D341Med (cell line): ENCODE measurements at regions not wholly inside any gene's neighbourhood (a gene's known extent, or its start where the extent isn't known, plus 50 kb on each side); places are given as distances from the start of the nearest gene placed in this dataset.
"Not testable (repeated sequence)": the region's sequence is repeated elsewhere in the genome, so short reads cannot be mapped to it uniquely, and the experiment has no call there.

Experiments
- DNase-seq: peaks from one replicate; pipeline ENCODE4 v3.0.0; 2012; ENCODE audit warnings: low spot score

GRCh38 chr11:112651386-112651785 is 309.8 kb upstream of the NCAM1 start:
- DNase-seq = no peak

GRCh38 chr11:112652786-112653390 is 308.3 kb upstream of the NCAM1 start:
- no peak for DNase-seq

- DNase-seq = no peak
Measured at GRCh38 chr11:112655371-112655770, 305.8 kb upstream of the NCAM1 start.

- DNase-seq = no peak
Measured at GRCh38 chr11:112656772-112657428, 304.3 kb upstream of the NCAM1 start.

GRCh38 chr11:112658431-112658878 is 302.8 kb upstream of the NCAM1 start:
- no peak for DNase-seq

- DNase-seq = no peak
Measured at GRCh38 chr11:112661146-112661545, 300.1 kb upstream of the NCAM1 start.

GRCh38 chr11:112661571-112661970 is 299.6 kb upstream of the NCAM1 start:
- no peak for DNase-seq

- no peak for DNase-seq
Measured at GRCh38 chr11:112662554-112662953, 298.7 kb upstream of the NCAM1 start.

GRCh38 chr11:112663947-112664634 is 297.1 kb upstream of the NCAM1 start:
- DNase-seq = no peak

GRCh38 chr11:112665291-112665690 is 295.9 kb upstream of the NCAM1 start:
- no peak for DNase-seq

- DNase-seq = no peak
Measured at GRCh38 chr11:112666253-112666652, 295.0 kb upstream of the NCAM1 start.

GRCh38 chr11:112670806-112671570 is 290.2 kb upstream of the NCAM1 start:
- no peak for DNase-seq

GRCh38 chr11:112673401-112673800 is 287.8 kb upstream of the NCAM1 start:
- DNase-seq = not testable (repeated sequence)

- no peak for DNase-seq
Measured at GRCh38 chr11:112685111-112685510, 276.1 kb upstream of the NCAM1 start.

GRCh38 chr11:112689851-112690250 is 271.4 kb upstream of the NCAM1 start:
- no peak for DNase-seq

GRCh38 chr11:112693781-112694180 is 267.4 kb upstream of the NCAM1 start:
- no peak for DNase-seq

GRCh38 chr11:112694245-112694644 is 267.0 kb upstream of the NCAM1 start:
- no peak for DNase-seq

- DNase-seq = no peak
Measured at GRCh38 chr11:112694813-112695212, 266.4 kb upstream of the NCAM1 start.

- DNase-seq = no peak
Measured at GRCh38 chr11:112697391-112698178, 263.6 kb upstream of the NCAM1 start.

GRCh38 chr11:112705148-112705547 is 256.1 kb upstream of the NCAM1 start:
- DNase-seq = no peak

- no peak for DNase-seq
Measured at GRCh38 chr11:112706863-112707262, 254.4 kb upstream of the NCAM1 start.

- not testable (repeated sequence) for DNase-seq
Measured at GRCh38 chr11:112714340-112714739, 246.9 kb upstream of the NCAM1 start.
